ENCODE measurements at regions not wholly inside any gene's neighbourhood (a gene's known extent, or its start where the extent isn't known, plus 50 kb on each side); places are given as distances from the start of the nearest gene placed in this dataset.
"Not testable (repeated sequence)": the region's sequence is repeated elsewhere in the genome, so short reads cannot be mapped to it uniquely, and the experiment has no call there.

GRCh38 chr4:26185436-26185835, 135.4 kb upstream of the RBPJ start:
- no peak for DNase-seq

- no peak for DNase-seq
Measured at GRCh38 chr4:26191353-26191752, 129.5 kb upstream of the RBPJ start.

GRCh38 chr4:26192899-26193869, 127.6 kb upstream of the RBPJ start:
- no peak for DNase-seq

- DNase-seq, result no peak
Measured at GRCh38 chr4:26194764-26195163, 126.0 kb upstream of the RBPJ start.

GRCh38 chr4:26196567-26196966, 124.2 kb upstream of the RBPJ start:
- no peak for DNase-seq

GRCh38 chr4:26197018-26197779, 123.6 kb upstream of the RBPJ start:
- no peak for DNase-seq

- not testable (repeated sequence) for DNase-seq
Measured at GRCh38 chr4:26198931-26199330, 121.9 kb upstream of the RBPJ start.

GRCh38 chr4:26199596-26199995, 121.2 kb upstream of the RBPJ start:
- no peak for DNase-seq

- no peak for DNase-seq
Measured at GRCh38 chr4:26201120-26201519, 119.7 kb upstream of the RBPJ start.

GRCh38 chr4:26204249-26204825, 116.5 kb upstream of the RBPJ start:
- DNase-seq, result no peak

GRCh38 chr4:26204911-26205370, 115.9 kb upstream of the RBPJ start:
- peak; percentile 2 for DNase-seq

GRCh38 chr4:26206339-26206738, 114.5 kb upstream of the RBPJ start:
- DNase-seq, result no peak

- DNase-seq, result peak; percentile 22
Measured at GRCh38 chr4:26206999-26207398, 113.8 kb upstream of the RBPJ start.

GRCh38 chr4:26207631-26208030, 113.2 kb upstream of the RBPJ start:
- no peak for DNase-seq

GRCh38 chr4:26208237-26208994, 112.4 kb upstream of the RBPJ start:
- DNase-seq, result no peak

GRCh38 chr4:26209378-26209777, 111.4 kb upstream of the RBPJ start:
- DNase-seq, result not testable (repeated sequence)

- DNase-seq, result no peak
Measured at GRCh38 chr4:26212528-26212927, 108.3 kb upstream of the RBPJ start.

- DNase-seq, result no peak
Measured at GRCh38 chr4:26213317-26213716, 107.5 kb upstream of the RBPJ start.

- DNase-seq, result no peak
Measured at GRCh38 chr4:26214994-26215393, 105.8 kb upstream of the RBPJ start.

- no peak for DNase-seq
Measured at GRCh38 chr4:26215725-26216124, 105.1 kb upstream of the RBPJ start.

- no peak for DNase-seq
Measured at GRCh38 chr4:26217481-26217880, 103.3 kb upstream of the RBPJ start.

- DNase-seq, result no peak
Measured at GRCh38 chr4:26217961-26218676, 102.7 kb upstream of the RBPJ start.

Data from NCI-H345 (cell line).